Muscle layer of duodenum (tissue), 2 donors: ENCODE measurements at regions not wholly inside any gene's neighbourhood (a gene's known extent, or its start where the extent isn't known, plus 50 kb on each side); places are given as distances from the start of the nearest gene placed in this dataset.

Experiments
- H3K27ac ChIP-seq: one replicate; pipeline ENCODE4 v1.7.0; 2013; ENCODE audit warnings: mild to moderate bottlenecking, low read length
- H3K27me3 ChIP-seq: one replicate; pipeline ENCODE4 v1.7.0; 2013; ENCODE audit warnings: low read depth, mild to moderate bottlenecking, control low read depth, low read length
- H3K36me3 ChIP-seq, 2 donors: one replicate each; pipeline ENCODE4 v1.7.0; 2013; ENCODE audit warnings: low read length in 2 of 2, control low read depth in 1 of 2, mild to moderate bottlenecking in 1 of 2; ENCODE audit not compliant: insufficient read depth in 2 of 2, control insufficient read depth in 1 of 2
- H3K4me1 ChIP-seq, 2 donors: one replicate each; pipeline ENCODE4 v1.7.0; 2013; ENCODE audit warnings: low read length in 2 of 2, mild to moderate bottlenecking in 2 of 2, control low read depth in 1 of 2, moderate library complexity in 1 of 2; ENCODE audit not compliant: insufficient read depth in 2 of 2, control insufficient read depth in 1 of 2
- H3K4me3 ChIP-seq, 2 donors: one replicate each; pipeline ENCODE4 v1.7.0; 2013; ENCODE audit warnings: low read length in 2 of 2, low read depth in 1 of 2, mild to moderate bottlenecking in 1 of 2
- H3K9me3 ChIP-seq, 2 donors: one replicate each; pipeline ENCODE4 v1.7.0; 2013; ENCODE audit warnings: low read length in 2 of 2, control low read depth in 1 of 2, mild to moderate bottlenecking in 1 of 2; ENCODE audit not compliant: control insufficient read depth in 1 of 2
- donor health status: healthy.

DNA sequence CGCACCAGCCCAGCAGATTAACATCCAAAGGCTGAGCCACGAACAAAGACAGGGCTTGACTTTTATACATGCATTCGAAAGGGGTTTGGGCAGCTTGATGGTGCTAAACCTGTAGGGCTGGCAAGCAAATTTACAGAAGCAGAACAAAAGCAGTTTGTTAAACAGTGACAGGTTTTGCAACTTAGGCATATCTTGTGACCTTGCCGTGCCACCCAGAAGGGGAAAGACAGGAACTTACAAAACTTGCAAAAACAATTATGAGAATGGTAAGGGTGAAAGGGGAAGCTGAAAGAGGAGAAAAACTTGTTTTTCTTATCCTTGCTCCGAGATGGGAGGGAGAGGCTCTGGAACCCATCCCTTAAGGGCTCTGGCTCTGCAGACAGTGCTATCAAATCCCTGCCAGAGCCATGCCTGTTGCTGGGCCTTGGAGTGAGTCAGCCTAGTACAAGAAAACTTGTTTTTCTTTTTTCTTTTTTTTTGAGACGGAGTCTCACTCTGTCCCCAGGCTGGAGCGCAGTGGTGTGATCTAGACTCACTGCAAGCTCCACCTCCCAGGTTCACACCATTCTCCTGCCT, 1325.2 kb upstream of the PRR20A start:
- Histone ChIP-seq H3K4me1 (no peaks in the 10 kb centered on the region), H3K27ac (no peak overlapping the region), H3K9me3 (peaks cover 0 to 4% of the 10 kb centered on the region in 2 donors), H3K4me3 (no peak overlapping the region), H3K36me3 (no peaks in the 10 kb centered on the region), H3K27me3 (no peaks in the 10 kb centered on the region)

DNA sequence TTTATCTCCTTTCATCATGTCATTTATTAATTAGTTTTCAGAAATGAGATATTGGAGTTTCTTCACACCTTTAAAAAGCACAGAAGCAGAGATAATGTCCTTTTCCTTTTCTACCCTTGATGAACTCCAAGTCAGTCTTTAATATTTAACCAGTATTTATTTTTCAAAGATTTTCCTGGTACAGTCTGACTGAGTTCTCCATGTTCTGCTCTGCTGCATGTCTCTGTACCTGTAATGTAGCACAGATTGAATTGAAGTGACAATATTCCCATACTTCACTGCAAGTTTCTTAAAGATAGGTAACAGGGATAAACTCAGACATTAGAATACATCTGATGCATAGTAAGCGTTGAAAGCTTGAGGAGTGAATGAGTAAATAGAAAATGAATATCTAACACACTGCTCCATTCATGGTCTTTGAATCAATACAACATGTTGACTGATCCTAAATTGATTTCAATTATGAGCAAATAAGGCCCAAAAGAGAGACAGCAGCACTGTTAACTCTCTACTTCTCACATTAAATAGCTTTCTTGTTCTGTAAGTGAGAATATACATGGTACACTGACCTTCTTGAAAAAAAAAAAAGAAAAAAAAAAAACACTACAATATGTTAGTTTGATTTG, 1323.6 kb upstream of the PRR20A start:
- H3K36me3 ChIP-seq = no peaks in the 10 kb centered on the region
- no peaks in the 10 kb centered on the region for H3K27me3 ChIP-seq
- H3K27ac ChIP-seq = no peak overlapping the region
- no peak overlapping the region for H3K4me3 ChIP-seq
- no peaks in the 10 kb centered on the region for H3K4me1 ChIP-seq
- peaks cover 0 to 4% of the 10 kb centered on the region in 2 donors for H3K9me3 ChIP-seq

DNA sequence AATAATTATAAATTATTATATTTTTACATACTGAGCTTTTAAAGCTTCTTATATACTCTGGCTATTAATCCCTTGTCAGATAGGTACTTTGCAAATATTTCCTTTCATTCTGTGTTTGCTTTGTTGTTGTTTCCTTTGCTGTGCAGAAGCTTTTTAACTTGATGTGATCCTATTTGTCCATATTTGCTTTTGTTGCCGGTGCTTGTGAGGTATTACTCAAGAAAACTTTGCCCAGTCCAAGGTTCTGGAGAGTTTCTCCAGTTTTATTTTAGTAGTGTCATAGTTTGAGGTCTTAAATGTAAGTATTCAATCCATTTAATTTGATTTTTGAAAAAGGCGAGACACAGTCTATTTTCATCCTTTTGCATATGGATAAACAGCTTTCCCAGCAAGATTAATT, 1319.9 kb upstream of the PRR20A start:
- Histone ChIP-seq H3K4me3 (no peak overlapping the region), H3K9me3 (no peaks in the 10 kb centered on the region), H3K4me1 (no peaks in the 10 kb centered on the region), H3K27me3 (no peaks in the 10 kb centered on the region), H3K27ac (no peak overlapping the region), H3K36me3 (no peaks in the 10 kb centered on the region)

GRCh38 chr13:55869648-55870047, 1271.1 kb upstream of the PRR20A start:
- Histone ChIP-seq H3K4me1 (no peaks in the 10 kb centered on the region), H3K36me3 (no peaks in the 10 kb centered on the region), H3K9me3 (peaks cover 0 to 24% of the 10 kb centered on the region in 2 donors), H3K27me3 (no peaks in the 10 kb centered on the region), H3K27ac (no peak overlapping the region), H3K4me3 (no peak overlapping the region)

DNA sequence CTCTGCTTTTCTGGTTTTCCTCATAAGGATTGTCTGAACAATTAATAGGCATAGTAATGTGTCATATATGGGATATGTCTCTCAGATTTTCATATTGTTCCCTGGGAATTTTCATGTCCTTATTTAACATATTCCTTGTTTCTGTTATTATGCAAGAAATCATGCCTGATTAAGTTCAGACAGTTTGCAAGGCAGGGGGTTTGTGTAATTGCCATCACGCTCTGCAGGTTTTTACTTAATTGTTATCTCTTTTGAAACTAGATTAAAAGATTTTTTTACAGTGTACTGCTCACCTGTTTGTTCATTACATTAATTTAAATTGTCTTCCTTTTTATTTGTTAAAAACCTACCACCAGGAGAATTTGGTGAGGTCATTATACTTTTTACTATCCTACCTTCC, 1253.2 kb upstream of the PRR20A start:
- Histone ChIP-seq H3K36me3 (no peaks in the 10 kb centered on the region), H3K4me3 (no peak overlapping the region), H3K27ac (no peak overlapping the region), H3K4me1 (no peaks in the 10 kb centered on the region), H3K27me3 (no peaks in the 10 kb centered on the region), H3K9me3 (no peaks in the 10 kb centered on the region)

DNA sequence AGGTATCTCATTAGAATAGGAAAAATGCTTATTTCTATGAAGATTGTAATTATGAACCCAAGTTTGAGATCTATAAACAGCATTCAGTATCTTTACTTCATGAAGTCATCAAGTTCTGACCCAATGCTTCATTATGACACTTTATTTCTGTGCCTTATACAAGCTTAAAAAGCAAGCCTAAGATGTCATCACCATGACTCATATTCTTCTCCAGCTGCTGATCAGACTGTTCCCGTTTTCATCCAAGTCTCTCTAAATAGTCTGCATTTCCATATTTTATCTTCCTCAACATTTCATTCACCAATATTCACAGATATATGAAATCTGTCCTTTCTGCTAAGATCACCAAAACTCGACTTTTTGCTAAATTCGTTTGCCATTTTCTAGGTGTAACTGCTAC, 1247.2 kb upstream of the PRR20A start:
- H3K4me3 ChIP-seq = no peak overlapping the region
- H3K9me3 ChIP-seq = no peaks in the 10 kb centered on the region
- no peak overlapping the region for H3K27ac ChIP-seq
- H3K4me1 ChIP-seq = no peaks in the 10 kb centered on the region
- H3K27me3 ChIP-seq = no peaks in the 10 kb centered on the region
- no peaks in the 10 kb centered on the region for H3K36me3 ChIP-seq

DNA sequence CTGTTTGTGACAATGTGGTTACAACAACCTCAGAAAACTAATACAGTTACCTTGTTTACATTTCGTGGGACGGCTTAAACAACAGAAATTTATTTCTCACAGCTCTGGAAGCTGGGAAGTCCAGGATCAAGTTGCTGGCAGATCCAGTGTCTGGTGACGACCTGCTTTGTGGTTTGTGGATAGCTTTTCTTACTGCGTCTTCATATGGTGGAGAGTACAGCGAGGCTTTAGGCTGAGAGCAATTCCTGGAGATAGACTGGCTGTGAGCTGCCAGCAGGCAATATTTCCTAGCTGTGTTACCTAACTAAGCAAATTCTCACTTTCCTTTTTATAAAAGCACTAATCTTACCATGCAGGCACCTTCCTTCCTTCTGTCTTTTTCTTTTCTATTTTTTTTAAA, 1203.5 kb upstream of the PRR20A start:
- Histone ChIP-seq H3K4me1 (no peaks in the 10 kb centered on the region), H3K27me3 (no peaks in the 10 kb centered on the region), H3K9me3 (no peaks in the 10 kb centered on the region), H3K27ac (no peak overlapping the region), H3K4me3 (no peak overlapping the region), H3K36me3 (no peaks in the 10 kb centered on the region)

GRCh38 chr13:55948175-55948574, 1192.5 kb upstream of the PRR20A start:
- Histone ChIP-seq H3K27ac (no peak overlapping the region), H3K27me3 (no peaks in the 10 kb centered on the region), H3K4me3 (no peak overlapping the region), H3K36me3 (no peaks in the 10 kb centered on the region), H3K9me3 (no peaks in the 10 kb centered on the region), H3K4me1 (no peaks in the 10 kb centered on the region)

GRCh38 chr13:55963934-55964333, 1176.8 kb upstream of the PRR20A start:
- Histone ChIP-seq H3K27ac (no peak overlapping the region), H3K27me3 (no peaks in the 10 kb centered on the region), H3K9me3 (no peaks in the 10 kb centered on the region), H3K36me3 (no peaks in the 10 kb centered on the region), H3K4me1 (no peaks in the 10 kb centered on the region), H3K4me3 (no peak overlapping the region)

DNA sequence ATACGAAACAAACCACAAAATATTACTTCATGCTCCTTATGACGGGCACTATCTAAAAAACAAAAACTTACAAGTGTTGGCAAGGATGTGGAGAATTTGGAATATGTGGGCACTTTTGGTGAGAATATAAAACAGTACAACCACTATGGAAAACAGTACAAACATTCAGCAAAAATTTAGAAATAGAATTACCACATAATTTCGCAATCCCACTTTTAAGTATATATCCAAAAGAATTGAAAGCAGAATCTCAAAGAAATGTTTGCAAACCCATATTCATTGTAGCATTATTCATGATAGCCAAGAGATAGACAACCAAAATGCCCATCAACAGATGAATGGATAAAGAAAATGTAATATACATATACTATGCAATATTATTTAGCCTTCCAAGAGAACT, 1173.7 kb upstream of the PRR20A start:
- no peaks in the 10 kb centered on the region for H3K9me3 ChIP-seq
- no peaks in the 10 kb centered on the region for H3K36me3 ChIP-seq

DNA sequence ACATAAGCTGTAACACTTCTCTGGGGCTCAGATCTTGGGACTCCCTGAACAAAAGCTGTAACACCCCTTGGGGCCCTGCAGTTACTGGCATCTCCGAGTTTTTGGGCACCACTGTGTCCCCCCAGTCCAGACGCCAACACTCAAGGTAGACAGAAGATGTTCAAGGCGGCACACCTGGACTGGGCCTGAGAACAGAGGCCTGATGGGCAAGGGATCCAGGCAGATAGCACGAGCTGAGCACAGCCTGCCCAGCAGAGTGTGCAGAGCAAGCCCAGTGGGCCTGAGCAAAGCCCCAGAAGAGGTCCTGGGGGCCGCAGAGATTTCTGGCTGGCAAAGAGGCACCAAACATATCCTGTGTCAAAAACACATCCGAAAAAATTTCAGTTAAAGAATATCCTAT, 1163.3 kb upstream of the PRR20A start:
- no peak overlapping the region for H3K4me3 ChIP-seq
- peaks cover 0 to 3% of the 10 kb centered on the region in 2 donors for H3K9me3 ChIP-seq
- H3K27me3 ChIP-seq = no peaks in the 10 kb centered on the region
- no peaks in the 10 kb centered on the region for H3K36me3 ChIP-seq
- H3K27ac ChIP-seq = no peak overlapping the region
- no peaks in the 10 kb centered on the region for H3K4me1 ChIP-seq

More for the DNA sequence above, 1173.7 kb upstream of the PRR20A start:
- Histone ChIP-seq H3K27me3 (no peaks in the 10 kb centered on the region), H3K27ac (no peak overlapping the region), H3K4me1 (no peaks in the 10 kb centered on the region), H3K4me3 (no peak overlapping the region)

DNA sequence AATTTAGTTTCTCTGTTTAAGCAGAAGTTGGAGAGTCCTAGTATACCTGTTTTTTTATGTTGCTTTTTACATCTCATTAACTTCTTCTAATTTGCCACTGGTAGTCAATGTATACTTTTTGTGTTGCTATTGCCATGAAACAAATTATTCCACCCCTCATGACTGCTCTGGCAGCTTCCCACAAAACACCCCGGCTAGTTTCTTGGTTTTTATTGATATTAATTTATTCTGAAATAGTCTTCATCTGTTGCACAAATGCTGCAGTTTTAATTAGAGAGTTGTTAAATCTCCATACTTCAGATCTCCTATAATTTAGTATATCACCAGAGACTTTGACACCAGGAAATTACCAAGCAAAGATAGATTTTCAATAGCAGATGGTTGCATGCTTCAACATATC, 1159.3 kb upstream of the PRR20A start:
- Histone ChIP-seq H3K9me3 (peaks cover 0 to 3% of the 10 kb centered on the region in 2 donors), H3K4me1 (no peaks in the 10 kb centered on the region), H3K27ac (no peak overlapping the region), H3K4me3 (no peak overlapping the region), H3K36me3 (no peaks in the 10 kb centered on the region), H3K27me3 (no peaks in the 10 kb centered on the region)
